ENCODE measurements at regions not wholly inside any gene's neighbourhood (a gene's known extent, or its start where the extent isn't known, plus 50 kb on each side); places are given as distances from the start of the nearest gene placed in this dataset.
"Not testable (repeated sequence)": the region's sequence is repeated elsewhere in the genome, so short reads cannot be mapped to it uniquely, and the experiment has no call there.

GRCh38 chr2:195308163-195308562 is 348.9 kb upstream of the SLC39A10 start:
- no peak for DNase-seq (ENCODE audit: low spot score)

DNA sequence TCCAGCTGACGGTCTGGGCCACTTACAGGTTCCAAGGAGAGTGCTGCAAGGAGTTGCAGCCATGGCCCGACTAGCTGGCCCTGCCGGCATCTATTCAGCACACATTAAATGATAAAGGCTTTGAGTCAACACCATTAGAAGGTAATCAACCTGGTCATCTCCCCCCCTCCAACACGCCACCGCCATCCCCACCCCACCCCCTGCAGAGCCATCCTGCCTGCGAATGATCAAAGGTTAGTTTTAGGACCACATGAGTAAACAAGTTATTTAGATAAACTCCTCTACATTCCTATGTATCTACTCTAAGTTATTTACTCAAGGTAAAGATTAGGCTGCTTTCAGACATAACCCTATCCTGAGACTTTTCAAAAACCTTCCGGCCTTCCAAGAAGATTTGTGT is 349.3 kb upstream of the SLC39A10 start:
- no peak for DNase-seq (ENCODE audit: low spot score)

- no peak for DNase-seq (ENCODE audit: low spot score)
These were observed 352.7 kb upstream of the SLC39A10 start for GRCh38 chr2:195304310-195304709.

DNA sequence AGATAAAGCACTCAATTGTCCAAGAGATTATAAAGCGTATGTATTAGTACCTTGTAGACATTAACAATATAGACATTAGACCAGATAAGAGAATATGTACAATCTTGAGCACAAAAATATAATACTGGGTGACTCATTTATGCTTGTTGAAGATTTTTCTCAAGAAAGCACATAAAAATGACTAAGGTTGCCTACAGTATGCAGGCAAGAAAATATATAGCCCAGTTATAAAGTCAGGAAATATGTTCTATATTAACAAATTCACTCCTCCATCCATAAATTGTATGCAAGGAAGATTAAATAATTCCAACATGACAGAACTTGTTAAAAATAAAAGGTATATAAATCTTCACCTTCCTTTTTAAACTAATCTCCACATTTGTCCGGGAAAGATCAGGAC is 356.4 kb upstream of the SLC39A10 start:
- no peak for DNase-seq (ENCODE audit: low spot score)

DNA sequence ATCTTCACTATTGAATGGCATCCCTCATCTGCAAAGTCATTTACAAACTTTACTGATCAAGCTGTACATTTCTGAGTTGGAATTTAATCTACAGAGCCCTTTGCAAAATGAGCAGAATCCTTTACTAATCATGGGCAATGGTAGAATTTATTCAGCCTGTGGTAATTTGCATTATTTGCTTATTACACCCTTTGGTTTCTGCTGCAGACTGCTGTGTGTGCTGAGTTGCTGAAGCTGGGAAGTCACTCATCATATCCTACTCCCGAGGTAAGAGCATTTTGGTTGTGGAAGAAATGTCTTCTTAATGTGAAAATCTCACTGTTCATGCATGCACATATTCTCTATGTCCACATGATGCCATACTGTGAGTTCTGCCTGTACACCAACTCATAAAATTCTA is 357.4 kb upstream of the SLC39A10 start:
- no peak for DNase-seq (ENCODE audit: low spot score)

DNA sequence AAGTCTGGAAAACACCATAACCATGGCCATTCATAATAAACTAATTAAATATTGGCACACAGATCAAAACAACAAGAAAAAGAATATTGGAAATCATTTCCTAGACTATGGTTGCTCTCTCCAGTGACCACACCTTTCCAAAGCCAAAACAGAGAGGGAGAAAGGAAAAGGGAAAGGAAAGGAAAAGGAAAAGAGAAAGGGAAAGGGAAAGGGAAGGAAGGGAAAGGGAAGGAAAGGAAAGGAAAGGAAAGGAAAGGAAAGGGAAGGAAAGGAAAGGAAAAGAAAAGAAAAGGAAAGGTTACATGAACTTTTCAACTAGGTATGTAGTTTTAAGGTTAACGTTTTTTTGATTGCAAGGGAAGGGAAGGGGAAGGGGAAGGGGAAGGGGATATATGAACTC is 360.5 kb upstream of the SLC39A10 start:
- no peak for DNase-seq (ENCODE audit: low spot score)

DNA sequence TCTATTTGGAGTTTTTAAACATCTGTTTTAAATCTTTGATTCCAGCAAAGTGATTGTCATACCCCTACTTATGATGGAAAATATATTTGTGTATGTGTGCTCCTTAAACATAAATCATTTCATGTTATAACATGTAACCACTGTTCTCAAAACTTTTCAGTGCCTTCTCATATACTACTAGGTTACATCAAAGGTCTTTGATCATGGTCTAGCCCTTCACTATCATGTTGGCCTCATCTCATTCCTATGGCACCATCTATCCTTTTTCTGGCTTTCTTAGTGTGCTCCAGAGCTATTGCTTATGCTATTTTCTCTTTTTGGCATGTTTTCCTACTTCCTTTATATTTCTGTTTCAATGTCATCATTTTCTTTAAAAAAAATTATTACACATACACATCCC is 367.9 kb upstream of the SLC39A10 start:
- DNase-seq (ENCODE audit: low spot score): no peak

- DNase-seq (ENCODE audit: low spot score): no peak
These were observed 377.1 kb upstream of the SLC39A10 start for GRCh38 chr2:195279840-195280427.

DNA sequence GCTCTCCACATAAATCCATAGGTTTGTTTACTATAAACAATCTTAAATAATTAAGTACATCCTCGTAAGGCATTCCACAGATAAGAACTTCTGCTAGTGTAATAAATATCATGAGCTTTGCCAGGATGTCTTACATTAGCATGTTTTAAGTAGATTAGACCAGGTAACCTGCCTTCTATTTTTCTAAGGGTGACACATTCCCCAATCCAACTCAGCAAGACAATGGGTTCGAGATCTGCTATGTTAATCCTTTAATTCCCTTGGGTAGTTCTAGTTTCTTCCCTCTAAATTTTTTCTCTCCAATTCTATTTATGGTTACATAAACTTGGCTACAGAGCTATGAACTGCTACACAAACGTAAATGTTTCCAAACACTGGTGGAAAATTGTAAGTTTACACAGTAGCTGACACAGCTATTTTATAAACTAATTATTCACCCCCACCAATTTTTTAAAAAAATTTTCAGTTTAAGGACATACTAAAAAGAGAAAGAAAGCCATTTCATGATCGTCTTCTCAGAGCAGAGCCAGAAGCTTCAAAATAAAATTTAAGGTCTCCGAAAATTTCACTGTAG is 386.5 kb upstream of the SLC39A10 start:
- DNase-seq (ENCODE audit: low spot score): no peak

DNA sequence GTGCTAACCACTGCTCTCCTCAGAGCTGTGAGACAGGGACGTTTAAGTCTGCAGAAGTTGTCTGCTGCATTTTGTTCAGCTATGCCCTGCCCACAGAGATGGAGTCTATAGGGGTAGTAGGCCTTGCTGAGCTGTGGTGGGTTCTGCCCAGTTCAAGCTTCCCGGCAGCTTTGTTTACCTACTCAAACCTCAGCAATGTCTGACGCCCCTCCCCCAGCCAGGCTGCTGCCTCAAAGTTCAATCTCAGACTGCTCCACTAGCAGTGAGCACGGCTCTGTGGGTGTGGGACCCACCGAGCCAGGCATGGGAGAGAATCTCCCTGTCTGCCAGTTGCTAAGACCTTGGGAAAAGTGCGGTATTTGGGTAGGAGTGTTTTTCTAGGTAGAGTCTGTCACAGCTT is 387.8 kb upstream of the SLC39A10 start:
- DNase-seq (ENCODE audit: low spot score): no peak

DNA sequence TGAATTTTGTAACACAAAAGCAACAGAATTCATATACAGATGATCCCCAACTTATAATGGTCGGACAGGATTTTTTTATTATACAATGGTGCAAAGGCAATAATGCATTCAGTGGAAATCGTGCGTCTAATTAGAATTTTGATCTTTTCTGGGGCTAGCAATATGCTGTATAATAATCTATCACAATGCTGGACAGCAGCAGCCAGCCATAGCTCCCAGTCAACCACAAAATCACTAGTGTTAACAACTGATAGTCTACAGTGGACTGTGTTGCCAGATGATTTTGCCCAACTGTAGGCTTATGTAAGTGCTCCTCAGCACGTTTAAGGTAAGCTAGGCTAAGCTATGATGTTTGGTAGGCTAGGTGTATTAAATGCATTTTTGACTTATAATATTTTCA is 399.0 kb upstream of the SLC39A10 start:
- DNase-seq (ENCODE audit: low spot score): no peak

GRCh38 chr2:195252018-195252417 is 405.0 kb upstream of the SLC39A10 start:
- DNase-seq (ENCODE audit: low spot score): no peak

DNA sequence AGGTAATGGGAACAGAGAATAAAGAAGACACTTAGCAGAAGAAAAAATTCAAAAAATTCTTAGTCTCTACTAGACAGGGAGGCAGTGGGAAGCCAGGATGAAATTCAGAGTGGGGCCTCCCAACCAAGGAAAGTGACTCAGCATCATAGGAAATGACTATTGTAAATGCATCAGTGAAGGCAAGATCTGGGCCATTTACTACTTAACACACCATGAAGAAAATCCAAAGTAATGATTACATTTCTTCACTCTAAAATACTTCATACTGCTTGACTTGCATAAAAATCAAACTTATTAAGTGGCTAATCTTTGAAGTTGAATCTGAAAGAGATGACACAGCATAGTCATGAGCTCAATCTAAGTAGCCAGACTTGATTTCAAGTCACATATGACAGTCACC is 405.8 kb upstream of the SLC39A10 start:
- DNase-seq (ENCODE audit: low spot score): no peak

DNA sequence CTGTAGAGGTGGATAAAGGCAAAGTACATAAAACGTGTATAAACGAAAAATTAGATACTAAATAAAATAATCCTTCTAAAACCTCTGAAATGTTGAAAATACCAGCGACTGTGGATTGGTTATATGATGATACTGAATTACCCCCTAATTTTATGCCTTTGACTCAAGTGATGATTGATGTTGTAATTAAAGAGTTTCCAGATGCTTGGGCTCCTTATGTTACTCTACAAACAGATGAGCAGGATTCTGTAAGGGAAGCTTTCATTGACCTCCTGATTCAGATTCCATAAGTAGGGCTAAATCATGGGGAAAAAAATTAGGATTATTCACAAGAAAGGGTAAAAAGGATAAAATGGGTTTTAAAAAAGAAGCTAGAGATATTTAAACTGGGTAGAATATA is 418.2 kb upstream of the SLC39A10 start:
- no peak for DNase-seq (ENCODE audit: low spot score)

GRCh38 chr2:195238379-195238778 is 418.6 kb upstream of the SLC39A10 start:
- no peak for DNase-seq (ENCODE audit: low spot score)

GRCh38 chr2:195228547-195228946 is 428.5 kb upstream of the SLC39A10 start:
- DNase-seq (ENCODE audit: low spot score): not testable (repeated sequence)

- no peak for DNase-seq (ENCODE audit: low spot score)
These were observed 443.0 kb upstream of the SLC39A10 start for GRCh38 chr2:195214072-195214471.

GRCh38 chr2:195212586-195212985 is 444.4 kb upstream of the SLC39A10 start:
- no peak for DNase-seq (ENCODE audit: low spot score)

DNA sequence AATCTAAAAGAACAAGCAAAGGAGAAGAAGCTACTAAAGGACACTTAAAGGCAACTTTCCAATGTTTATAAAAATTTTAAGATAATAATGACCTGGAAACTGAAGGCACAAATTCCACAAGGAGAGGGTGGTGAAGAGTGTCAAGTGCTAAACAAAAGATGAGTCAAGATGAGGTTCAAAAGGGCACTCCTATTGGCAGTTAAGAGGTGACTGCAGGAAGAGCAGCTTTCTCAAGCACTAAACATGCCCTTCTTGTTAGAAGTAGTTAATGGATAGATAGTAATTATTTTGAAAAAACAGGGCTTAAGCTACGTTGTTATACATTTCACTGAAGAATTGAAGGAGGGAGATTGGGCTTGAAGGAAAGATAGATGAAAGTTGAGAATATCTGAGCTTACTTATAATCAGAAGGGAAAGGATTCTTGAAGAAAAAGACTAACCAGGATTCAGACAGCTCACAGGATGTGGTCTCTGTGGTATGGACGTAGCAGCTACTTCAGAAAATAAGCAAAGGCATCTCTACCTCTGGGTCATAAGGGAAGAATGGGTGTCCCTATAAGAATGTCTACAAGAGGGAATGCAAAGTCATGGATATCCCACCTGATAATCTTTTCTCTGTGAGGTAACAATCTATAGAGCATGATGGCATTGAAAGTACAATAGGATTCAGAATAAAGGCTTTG is 454.7 kb upstream of the SLC39A10 start:
- DNase-seq (ENCODE audit: low spot score): no peak

- no peak for DNase-seq (ENCODE audit: low spot score)
These were observed 457.2 kb upstream of the SLC39A10 start for GRCh38 chr2:195199864-195200263.

DNA sequence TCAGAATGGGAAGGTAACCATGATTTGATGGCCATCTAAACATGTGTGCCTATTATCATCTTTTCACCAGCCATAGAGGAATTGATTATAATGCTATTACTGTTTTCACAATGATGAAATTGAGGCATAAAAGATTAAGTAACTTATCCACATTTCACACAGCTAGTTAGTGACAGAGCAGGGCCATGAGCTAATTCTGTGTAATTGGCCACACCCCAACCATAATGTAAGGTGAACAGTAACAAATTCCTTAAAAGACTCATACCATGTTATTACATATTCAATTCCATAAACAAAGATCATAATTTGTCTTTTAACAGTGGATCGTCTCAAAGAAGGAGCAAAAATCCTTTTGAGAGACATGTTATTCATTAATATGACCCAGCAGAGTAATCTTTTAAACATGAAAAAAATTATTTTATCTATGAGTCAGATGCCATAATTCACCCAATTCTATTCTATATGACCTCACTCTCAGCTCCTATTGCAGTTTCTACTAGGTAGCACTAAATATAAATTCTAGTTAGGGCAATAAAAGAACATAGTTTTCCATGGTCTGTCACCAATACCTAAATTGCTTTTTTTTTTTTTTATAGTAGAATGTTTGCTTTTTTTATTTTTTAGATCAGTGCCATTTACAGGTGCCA is 475.8 kb upstream of the SLC39A10 start:
- DNase-seq (ENCODE audit: low spot score): no peak

GRCh38 chr2:195168369-195168768 is 488.7 kb upstream of the SLC39A10 start:
- no peak for DNase-seq (ENCODE audit: low spot score)

DNA sequence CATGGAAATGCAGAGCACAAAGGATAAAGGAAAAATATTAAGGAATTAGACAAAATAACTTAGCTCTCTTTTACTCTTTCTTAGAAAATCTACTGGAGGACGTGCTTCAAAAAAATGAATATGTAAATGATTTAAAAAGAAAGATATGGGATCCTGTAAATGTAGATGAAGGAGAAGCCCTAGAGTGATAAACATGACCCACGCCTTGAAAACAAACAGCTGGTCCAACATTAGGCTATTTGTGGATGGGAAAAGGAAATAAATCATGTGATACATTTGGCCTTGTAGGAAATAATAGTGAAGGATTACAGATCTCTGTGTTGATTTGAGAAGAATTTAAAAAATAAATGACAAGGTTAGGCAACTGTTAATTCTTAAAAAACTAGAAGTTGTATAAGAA is 492.1 kb upstream of the SLC39A10 start:
- DNase-seq (ENCODE audit: low spot score): no peak

Measured in hematopoietic multipotent progenitor cell treated with erythropoietin and hydrocortisone succinate and interleukin-3 and kit ligand, for 15 days (in vitro differentiated cells).